ENCODE measurements at regions not wholly inside any gene's neighbourhood (a gene's known extent, or its start where the extent isn't known, plus 50 kb on each side); places are given as distances from the start of the nearest gene placed in this dataset.
"Not testable (repeated sequence)": the region's sequence is repeated elsewhere in the genome, so short reads cannot be mapped to it uniquely, and the experiment has no call there.

- no peak for DNase-seq (ENCODE audit: low read depth in 2 of 2)
Observed at GRCh38 chr18:73120626-73121025, 252.8 kb upstream of the NETO1 start.

GRCh38 chr18:73119574-73119973, 251.8 kb upstream of the NETO1 start:
- no peak for DNase-seq (ENCODE audit: low read depth in 2 of 2)

GRCh38 chr18:73118121-73118816, 250.5 kb upstream of the NETO1 start:
- DNase-seq (ENCODE audit: low read depth in 2 of 2), result no peak

- DNase-seq (ENCODE audit: low read depth in 2 of 2), result no peak
Observed at GRCh38 chr18:73110307-73110706, 242.5 kb upstream of the NETO1 start.

- DNase-seq (ENCODE audit: low read depth in 2 of 2), result no peak
Observed at GRCh38 chr18:73101977-73102376, 234.2 kb upstream of the NETO1 start.

GRCh38 chr18:73101491-73101890, 233.7 kb upstream of the NETO1 start:
- not testable (repeated sequence) for DNase-seq (ENCODE audit: low read depth in 2 of 2)

GRCh38 chr18:73099759-73100158, 232.0 kb upstream of the NETO1 start:
- DNase-seq (ENCODE audit: low read depth in 2 of 2), result no peak

- DNase-seq (ENCODE audit: low read depth in 2 of 2), result no peak
Observed at GRCh38 chr18:73093687-73094250, 226.0 kb upstream of the NETO1 start.

- DNase-seq (ENCODE audit: low read depth in 2 of 2), result no peak
Observed at GRCh38 chr18:73088445-73088844, 220.7 kb upstream of the NETO1 start.

GRCh38 chr18:73087282-73087977, 219.6 kb upstream of the NETO1 start:
- DNase-seq (ENCODE audit: low read depth in 2 of 2), result no peak

GRCh38 chr18:73079920-73080319, 212.1 kb upstream of the NETO1 start:
- no peak for DNase-seq (ENCODE audit: low read depth in 2 of 2)

- no peak for DNase-seq (ENCODE audit: low read depth in 2 of 2)
Observed at GRCh38 chr18:73060666-73061288, 193.0 kb upstream of the NETO1 start.

GRCh38 chr18:73059280-73059679, 191.5 kb upstream of the NETO1 start:
- DNase-seq (ENCODE audit: low read depth in 2 of 2), result no peak

- no peak for DNase-seq (ENCODE audit: low read depth in 2 of 2)
Observed at GRCh38 chr18:73047688-73048087, 179.9 kb upstream of the NETO1 start.

GRCh38 chr18:73045037-73045436, 177.2 kb upstream of the NETO1 start:
- DNase-seq (ENCODE audit: low read depth in 2 of 2), result no peak

GRCh38 chr18:73043611-73044010, 175.8 kb upstream of the NETO1 start:
- DNase-seq (ENCODE audit: low read depth in 2 of 2), result no peak

GRCh38 chr18:73043211-73043610, 175.4 kb upstream of the NETO1 start:
- no peak for DNase-seq (ENCODE audit: low read depth in 2 of 2)

- no peak for DNase-seq (ENCODE audit: low read depth in 2 of 2)
Observed at GRCh38 chr18:73040247-73040646, 172.5 kb upstream of the NETO1 start.

GRCh38 chr18:73038336-73038735, 170.5 kb upstream of the NETO1 start:
- DNase-seq (ENCODE audit: low read depth in 2 of 2), result no peak

GRCh38 chr18:73023975-73024374, 156.2 kb upstream of the NETO1 start:
- no peak for DNase-seq (ENCODE audit: low read depth in 2 of 2)

GRCh38 chr18:73009691-73010090, 141.9 kb upstream of the NETO1 start:
- no peak for DNase-seq (ENCODE audit: low read depth in 2 of 2)

- DNase-seq (ENCODE audit: low read depth in 2 of 2), result no peak
Observed at GRCh38 chr18:73007915-73008308, 140.1 kb upstream of the NETO1 start.

All from stimulated activated CD8-positive, alpha-beta memory T cell treated with anti-CD3 and anti-CD28 coated beads, Interleukin-15, amount 100 ng/mL, for 48 hours (primary cell).